ENCODE measurements at regions not wholly inside any gene's neighbourhood (a gene's known extent, or its start where the extent isn't known, plus 50 kb on each side); places are given as distances from the start of the nearest gene placed in this dataset.

- DNase-seq (ENCODE audit: low read depth in 2 of 2), result no peak
These were observed 159.4 kb downstream of the MAGEB5 start for GRCh38 chrX:26375346-26375745.

DNA sequence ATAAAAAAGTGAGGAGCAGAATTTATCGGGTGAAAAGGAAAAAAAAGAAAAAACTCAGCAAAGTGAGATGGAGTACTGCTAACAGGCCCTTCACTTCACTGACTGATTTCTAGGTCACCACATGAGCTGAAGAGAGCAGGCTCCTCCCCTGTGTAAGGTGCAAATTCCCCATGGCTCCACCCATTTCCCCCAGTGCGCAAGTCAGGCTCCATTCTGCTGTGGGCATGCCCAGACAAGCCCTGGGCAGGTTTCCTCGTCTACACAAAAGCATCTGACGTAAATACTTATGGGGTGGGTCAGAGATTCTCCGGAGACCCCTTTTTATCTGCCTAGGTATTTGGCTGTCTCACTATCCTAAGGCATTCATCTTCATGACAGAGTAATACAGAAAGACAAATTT lies 157.9 kb downstream of the MAGEB5 start:
- no peak for DNase-seq (ENCODE audit: low read depth in 2 of 2)

- DNase-seq (ENCODE audit: low read depth in 2 of 2), result no peak
These were observed 137.0 kb downstream of the MAGEB5 start for GRCh38 chrX:26352891-26353430.

DNA sequence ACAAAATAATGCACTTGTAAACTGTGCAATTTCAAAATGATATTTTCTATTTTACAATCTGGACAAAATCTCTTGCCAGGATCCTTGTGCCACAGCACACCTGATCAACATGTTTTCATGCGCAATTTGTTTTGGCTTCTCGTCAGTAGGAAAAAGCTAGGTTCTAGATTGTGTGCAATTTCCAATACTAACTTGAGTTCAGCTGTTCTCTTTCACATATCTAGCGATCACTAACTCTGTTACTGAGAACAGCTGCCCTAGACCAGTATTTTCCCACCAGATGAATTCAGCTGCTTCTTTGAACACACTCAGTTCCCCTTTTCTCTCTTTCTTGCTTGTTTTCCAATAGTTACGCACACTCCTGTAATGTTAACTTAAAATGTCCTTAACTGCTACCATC lies 131.2 kb downstream of the MAGEB5 start:
- DNase-seq (ENCODE audit: low read depth in 2 of 2), result no peak

GRCh38 chrX:26334232-26334631 lies 118.3 kb downstream of the MAGEB5 start:
- DNase-seq (ENCODE audit: low read depth in 2 of 2), result no peak

DNA sequence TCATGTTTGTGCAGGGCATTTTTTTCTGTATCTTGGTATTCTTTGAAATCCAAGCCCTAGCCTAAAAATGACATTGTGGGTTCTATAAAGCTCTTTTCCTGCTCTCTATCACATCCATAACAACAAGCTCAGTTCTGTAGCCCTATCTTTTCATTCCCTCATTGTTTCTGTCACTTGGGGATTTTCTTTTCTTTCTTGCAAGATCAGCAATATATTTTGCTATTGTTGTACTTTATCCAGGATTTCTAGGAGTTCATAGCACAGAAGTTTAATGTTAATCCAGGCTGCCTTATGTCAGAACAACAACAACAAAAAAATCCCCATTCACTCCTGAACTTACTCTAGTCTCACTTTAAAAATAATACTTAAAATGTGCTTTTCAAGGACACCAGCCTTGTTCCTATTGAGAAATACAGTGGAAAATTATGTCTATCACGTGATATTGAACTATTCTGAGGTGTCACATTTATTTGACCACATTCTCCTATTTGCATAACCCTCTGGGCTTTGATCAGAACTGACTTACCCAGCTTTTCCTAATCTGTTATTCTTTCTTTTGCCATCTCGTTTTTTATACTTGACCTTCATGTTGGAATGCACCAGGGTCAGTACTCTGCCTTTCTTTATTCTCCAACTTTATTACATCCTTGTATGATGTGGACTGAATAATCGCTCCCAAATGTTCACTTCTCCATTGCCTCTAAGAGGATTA lies 112.8 kb downstream of the MAGEB5 start:
- DNase-seq (ENCODE audit: low read depth in 2 of 2), result no peak

DNA sequence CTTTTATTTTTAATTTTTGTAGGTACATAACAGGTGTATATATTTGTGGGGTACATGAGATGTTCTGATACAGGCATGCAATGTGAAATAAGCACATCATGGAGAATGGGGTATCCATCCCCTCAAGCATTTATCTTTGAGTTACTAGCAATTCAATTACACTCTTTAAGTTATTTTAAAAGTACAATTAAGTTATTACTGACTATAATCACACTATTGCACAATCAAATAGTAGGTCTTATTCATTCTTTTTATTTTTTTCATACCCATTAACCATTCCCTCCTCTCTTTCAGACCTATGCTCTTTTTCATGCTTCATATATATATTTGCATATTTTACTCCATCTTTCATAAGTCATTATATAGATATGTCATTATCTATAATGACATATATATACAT lies 93.3 kb downstream of the MAGEB5 start:
- DNase-seq (ENCODE audit: low read depth in 2 of 2), result no peak

DNA sequence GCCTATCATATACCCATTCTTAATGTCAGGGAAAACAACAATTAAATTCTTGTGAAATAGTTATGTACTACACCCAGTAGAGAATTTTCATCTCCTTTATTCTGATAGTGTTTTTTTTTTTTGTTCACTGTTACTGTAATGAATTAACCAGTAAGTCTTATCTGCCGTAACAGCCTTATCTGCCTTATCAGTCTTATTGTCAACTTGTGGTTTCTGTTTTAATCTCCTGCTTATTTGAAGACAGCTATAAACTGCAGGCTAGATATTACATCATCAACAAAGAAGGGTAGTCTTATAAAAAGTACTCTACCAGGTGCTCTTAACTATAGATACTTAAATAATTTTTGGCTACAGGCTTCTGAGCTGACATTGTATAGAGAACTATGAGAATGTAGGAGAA lies 79.5 kb downstream of the MAGEB5 start:
- no peak for DNase-seq (ENCODE audit: low read depth in 2 of 2)

DNA sequence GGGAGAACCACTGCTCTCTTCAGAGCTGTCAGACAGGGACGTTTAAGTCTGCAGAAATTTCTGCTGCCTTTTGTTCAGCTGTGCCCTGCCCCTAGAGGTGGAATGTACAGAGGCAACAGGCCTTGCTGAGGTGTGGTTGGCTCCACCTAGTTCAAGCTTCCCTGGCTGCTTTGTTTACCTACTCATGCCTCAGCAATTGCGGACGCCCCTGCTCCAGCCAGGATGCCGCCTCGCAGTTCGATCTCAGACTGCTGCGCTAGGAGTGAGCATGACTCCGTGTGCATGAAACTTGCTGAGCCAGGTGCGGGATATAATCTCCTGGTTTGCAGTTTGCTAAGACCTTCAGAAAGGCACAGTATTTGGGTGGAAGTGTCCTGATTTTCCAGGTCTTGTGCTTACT lies 70.9 kb downstream of the MAGEB5 start:
- no peak for DNase-seq (ENCODE audit: low read depth in 2 of 2)

All from stimulated activated CD4-positive, alpha-beta T cell treated with anti-CD3 and anti-CD28 coated beads, Interleukin-1b, Interleukin-23, amount 100 ng/mL, for 4 hours (primary cell).